HUDEP-2 (cell line): ENCODE measurements at regions not wholly inside any gene's neighbourhood (a gene's known extent, or its start where the extent isn't known, plus 50 kb on each side); places are given as distances from the start of the nearest gene placed in this dataset.
"Not testable (repeated sequence)": the region's sequence is repeated elsewhere in the genome, so short reads cannot be mapped to it uniquely, and the experiment has no call there.

Source experiments
- DNase-seq, 76 experiments: peaks; one replicate each; lab custom pipeline; 2025; ENCODE audit not compliant: unreplicated experiment in 76 of 76; lab: John Stamatoyannopoulos, UW

DNA sequence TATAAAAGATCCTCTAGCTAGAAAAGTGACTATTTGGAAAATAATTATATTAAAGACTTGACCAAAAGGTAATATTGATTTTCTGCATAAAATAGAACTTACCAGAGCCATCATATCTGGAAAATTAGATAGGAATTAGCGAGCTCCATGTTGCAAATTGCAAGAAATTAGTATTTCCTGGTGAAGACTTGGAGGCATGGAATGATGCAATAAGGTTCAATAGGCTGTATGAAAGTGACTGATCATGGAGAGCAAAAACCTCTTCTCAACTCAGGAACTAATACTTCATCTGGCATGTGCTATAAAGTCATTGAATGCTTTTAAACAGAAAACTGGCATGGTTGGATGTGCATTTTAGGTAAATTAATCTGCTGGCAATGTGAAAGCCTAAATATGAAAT, 66.3 kb upstream of the UFM1 start:
- no peak for DNase-seq

DNA sequence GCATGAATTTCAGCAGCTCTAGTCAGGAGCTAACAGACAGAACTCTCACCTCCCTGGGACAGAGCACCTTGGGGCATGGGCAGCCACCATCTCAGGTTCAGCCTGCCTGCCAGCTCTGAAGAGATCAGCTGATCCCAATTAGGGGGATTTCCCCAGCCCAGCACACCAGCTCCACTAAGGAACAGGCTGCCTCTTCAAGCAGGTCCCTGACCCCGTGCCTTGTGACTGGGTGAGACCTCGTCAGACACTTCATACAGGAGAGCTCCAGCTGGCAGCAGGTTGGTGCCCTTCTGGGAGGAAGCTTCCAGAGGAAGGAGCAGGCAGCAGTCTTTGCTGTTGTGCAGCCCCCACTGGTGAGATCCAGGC, 84.5 kb upstream of the UFM1 start:
- no peak for DNase-seq

- no peak for DNase-seq
Measured at GRCh38 chr13:38264363-38265131, 85.1 kb upstream of the UFM1 start.

GRCh38 chr13:38262211-38262610, 87.4 kb upstream of the UFM1 start:
- no peak for DNase-seq

GRCh38 chr13:38255600-38255999, 94.1 kb upstream of the UFM1 start:
- no peak for DNase-seq

- no peak for DNase-seq
Measured at GRCh38 chr13:38239874-38240273, 109.8 kb upstream of the UFM1 start.

GRCh38 chr13:38228322-38228721, 121.3 kb upstream of the UFM1 start:
- DNase-seq, result no peak

GRCh38 chr13:38226496-38226895, 123.2 kb upstream of the UFM1 start:
- no peak for DNase-seq

DNA sequence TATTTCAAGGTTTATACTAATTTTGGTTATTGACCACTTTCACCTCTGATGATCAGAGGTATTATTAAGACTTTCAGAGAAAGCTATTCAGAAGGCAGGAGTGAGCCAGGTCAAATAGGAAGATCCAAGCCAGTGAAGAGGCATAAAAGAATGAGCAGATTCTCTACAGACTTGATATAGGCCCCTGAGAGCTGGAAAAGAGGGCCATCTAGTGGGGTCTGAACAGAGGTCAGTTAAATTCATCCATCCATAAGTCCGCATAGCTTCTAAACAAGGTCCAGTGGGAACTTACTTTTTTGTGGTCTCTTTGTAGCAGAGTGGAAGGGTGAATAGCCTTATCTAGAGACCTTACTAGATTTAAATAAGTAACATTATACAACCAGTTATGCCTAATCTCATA, 126.6 kb upstream of the UFM1 start:
- DNase-seq, result peak in 4 of 76 experiments; percentile 2 to 13 (median 8)

GRCh38 chr13:38221120-38221519, 128.5 kb upstream of the UFM1 start:
- not testable (repeated sequence) for DNase-seq

GRCh38 chr13:38216181-38216580, 133.5 kb upstream of the UFM1 start:
- DNase-seq, result no peak

- DNase-seq, result no peak
Measured at GRCh38 chr13:38213314-38213713, 136.3 kb upstream of the UFM1 start.

- no peak for DNase-seq
Measured at GRCh38 chr13:38210928-38211596, 138.6 kb upstream of the UFM1 start.

DNA sequence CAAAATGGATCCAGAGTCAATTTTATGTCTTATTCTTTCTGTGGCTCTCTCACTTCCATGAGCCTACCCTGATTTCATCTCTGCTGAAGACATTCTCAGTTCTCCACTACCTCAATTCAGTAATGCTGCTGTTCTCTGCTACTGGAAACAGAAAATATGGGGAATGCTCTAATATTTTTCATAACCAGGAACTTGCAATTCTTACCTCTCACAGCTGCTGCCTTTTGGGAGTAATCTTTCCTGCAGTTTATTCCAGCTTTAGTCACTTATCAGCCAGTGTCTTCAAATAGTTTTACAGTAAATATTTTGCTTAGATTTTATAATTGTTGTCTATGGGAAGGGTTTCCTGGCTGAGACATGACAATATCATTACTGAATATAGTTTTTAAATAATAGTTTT, 145.1 kb upstream of the UFM1 start:
- DNase-seq, result no peak

- no peak for DNase-seq
Measured at GRCh38 chr13:38202740-38203139, 146.9 kb upstream of the UFM1 start.

GRCh38 chr13:38191016-38191415, 158.6 kb upstream of the UFM1 start:
- DNase-seq, result no peak

DNA sequence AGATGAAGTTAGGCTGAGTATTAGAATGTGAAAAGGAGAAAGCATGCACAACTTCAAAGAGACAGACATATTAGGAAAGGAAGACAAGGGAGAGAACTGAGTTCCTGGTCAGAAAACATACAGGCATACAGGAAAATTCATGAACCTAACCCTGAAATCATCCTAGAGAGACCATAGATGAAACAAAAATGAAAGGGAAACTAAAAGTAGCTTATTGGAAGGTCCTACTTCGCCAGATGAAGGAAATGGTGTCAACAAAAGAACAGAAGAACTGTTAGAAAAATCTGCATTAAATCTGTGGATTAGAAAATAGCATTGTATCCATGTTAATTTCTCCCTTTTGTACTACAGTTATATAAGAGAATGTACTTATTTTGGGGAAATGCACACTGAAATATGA, 169.0 kb upstream of the UFM1 start:
- DNase-seq, result no peak

DNA sequence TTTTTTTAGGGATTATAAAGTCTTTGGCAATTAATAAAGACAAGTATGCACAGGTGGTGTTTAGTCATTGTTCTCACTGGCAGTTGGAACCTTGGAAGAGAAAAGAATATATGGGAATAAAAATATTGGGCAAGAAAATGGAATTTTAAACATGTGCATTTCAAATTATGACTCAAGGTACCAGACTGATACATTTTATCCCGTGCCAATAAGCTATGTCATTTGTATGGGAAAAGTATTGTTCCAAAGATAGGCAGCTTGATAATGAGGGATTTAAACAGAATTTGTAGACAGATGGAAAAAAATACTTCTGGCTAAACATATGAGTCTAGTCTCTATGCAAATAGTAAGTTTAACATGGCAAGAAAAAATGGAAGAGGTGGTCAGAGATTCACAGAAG, 169.5 kb upstream of the UFM1 start:
- DNase-seq, result no peak

- no peak for DNase-seq
Measured at GRCh38 chr13:38176664-38177063, 173.0 kb upstream of the UFM1 start.

- DNase-seq, result no peak
Measured at GRCh38 chr13:38173403-38173802, 176.2 kb upstream of the UFM1 start.

DNA sequence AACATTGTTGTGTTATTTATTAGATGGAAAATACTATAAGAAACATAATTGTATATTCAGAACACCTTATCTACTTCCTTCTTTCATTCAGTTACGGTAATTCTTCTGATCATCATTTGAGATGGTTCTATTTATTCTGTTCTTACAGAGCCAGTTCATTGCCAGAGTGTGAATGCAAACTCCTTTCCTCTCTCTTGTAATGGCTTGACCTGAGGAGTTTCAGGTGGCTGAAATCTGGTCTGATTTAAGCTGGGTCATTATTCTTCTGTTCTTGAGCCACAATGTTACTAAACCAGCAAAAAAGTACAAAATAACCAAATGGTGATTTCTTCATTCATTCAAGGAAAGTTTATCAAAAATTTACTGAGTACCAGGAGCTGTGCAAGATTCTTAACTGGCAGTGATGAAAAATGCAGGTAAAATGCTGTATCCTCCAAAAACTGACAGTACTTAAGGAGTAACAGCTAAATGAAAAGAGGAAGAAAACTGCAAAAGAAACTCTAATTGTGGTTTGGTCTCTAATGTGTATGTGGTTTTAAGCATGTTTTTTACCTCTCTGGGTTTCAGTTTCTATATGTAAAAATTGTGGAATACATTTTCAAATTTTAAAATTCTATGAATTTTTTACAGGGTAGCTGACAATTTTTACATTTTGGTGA, 182.4 kb upstream of the UFM1 start:
- DNase-seq, result no peak

DNA sequence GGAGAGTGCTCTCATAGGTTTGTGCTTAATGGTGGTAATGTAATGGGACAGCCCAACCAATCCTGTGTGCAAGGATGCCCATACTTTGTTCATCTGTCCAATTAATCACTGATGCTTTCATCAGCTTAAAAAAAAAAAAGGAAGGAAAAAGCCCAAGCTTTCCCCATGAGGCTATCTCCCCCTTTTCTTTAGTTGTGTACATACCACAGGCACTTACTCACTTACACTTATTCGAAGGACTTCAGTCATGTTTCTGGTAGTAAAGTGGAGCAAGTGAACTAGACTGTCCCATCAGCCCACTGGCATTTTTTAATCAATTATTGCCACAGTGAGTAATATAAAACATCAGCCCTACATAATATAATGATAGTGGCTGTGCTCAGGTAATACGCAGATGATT, 183.5 kb upstream of the UFM1 start:
- DNase-seq, result no peak
